GM12878 (cell line): ENCODE measurements at regions not wholly inside any gene's neighbourhood (a gene's known extent, or its start where the extent isn't known, plus 50 kb on each side); places are given as distances from the start of the nearest gene placed in this dataset.
A peak's percentile ranks its signal among the peaks of the same experiment; 100 is the strongest.

Experiments
- BACH1 ChIP-seq: fragments of 450-650 bp; IDR thresholded peaks from 2 replicates; pipeline ENCODE4 v1.6.1; 2017; ENCODE audit warnings: mild to moderate bottlenecking, borderline replicate concordance
- BCL11A ChIP-seq: IDR thresholded peaks from 2 replicates; pipeline ENCODE4 v1.6.1; 2011; ENCODE audit warnings: low read depth, low read length
- CHD4 ChIP-seq: fragments of 200-600 bp; sonication (generic); IDR thresholded peaks from 2 replicates; pipeline ENCODE4 v1.6.1; 2016; ENCODE audit warnings: mild to moderate bottlenecking
- EGR1 ChIP-seq, 2 experiments: IDR thresholded peaks; 1 replicate in 1 of 2; 2 replicates in 1 of 2; pipeline ENCODE4 v1.6.1; 2011 to 2012; ENCODE audit warnings: low read depth in 2 of 2, low read length in 2 of 2, borderline replicate concordance in 1 of 2, mild to moderate bottlenecking in 1 of 2, moderate library complexity in 1 of 2
- GATAD2B ChIP-seq: fragments of 450-650 bp; conservative IDR thresholded peaks from 2 replicates; pipeline ENCODE4 v1.6.1; 2017; ENCODE audit warnings: low read depth, mild to moderate bottlenecking, moderate library complexity
- MEF2A ChIP-seq: IDR thresholded peaks from 2 replicates; pipeline ENCODE4 v1.6.1; 2011; ENCODE audit warnings: low read depth, mild to moderate bottlenecking, low read length, moderate library complexity; ENCODE audit not compliant: insufficient read depth
- PAX8 ChIP-seq: fragments of 450-650 bp; IDR thresholded peaks from 2 replicates; pipeline ENCODE4 v1.6.1; 2017; ENCODE audit warnings: mild to moderate bottlenecking, moderate library complexity
- POLR2AphosphoS2 ChIP-seq: IDR thresholded peaks from 2 replicates; pipeline ENCODE4 v1.6.1; 2011; ENCODE audit warnings: low read depth, mild to moderate bottlenecking, low read length, improper control_type of control experiment, moderate library complexity
- POLR2AphosphoS5 ChIP-seq: IDR thresholded peaks from 2 replicates; pipeline ENCODE4 v1.6.1; 2011; ENCODE audit warnings: mild to moderate bottlenecking, low read length, inconsistent platforms
- RAD21 ChIP-seq: IDR thresholded peaks from 2 replicates; pipeline ENCODE4 v1.6.1; 2011; ENCODE audit warnings: mild to moderate bottlenecking, low read depth, low read length, moderate library complexity; ENCODE audit not compliant: insufficient read depth
- RAD51 ChIP-seq: fragments of 450-650 bp; IDR thresholded peaks from 2 replicates; pipeline ENCODE4 v1.6.1; 2016; ENCODE audit warnings: moderate library complexity, mild to moderate bottlenecking, inconsistent platforms
- RFX5 ChIP-seq: IDR thresholded peaks from 2 replicates; pipeline ENCODE4 v1.6.1; 2011; ENCODE audit warnings: low read depth, low read length, improper control_type of control experiment
- SMAD1 ChIP-seq: fragments of 450-650 bp; IDR thresholded peaks from 2 replicates; pipeline ENCODE4 v1.6.1; 2018; ENCODE audit warnings: mild to moderate bottlenecking, low read depth; ENCODE audit not compliant: partially characterized antibody
- SPI1 ChIP-seq: IDR thresholded peaks from 2 replicates; pipeline ENCODE4 v1.6.1; 2011; ENCODE audit warnings: low read depth, mild to moderate bottlenecking, low read length, moderate library complexity, borderline replicate concordance; ENCODE audit not compliant: insufficient read depth
- STAT3 ChIP-seq: IDR thresholded peaks from 2 replicates; pipeline ENCODE4 v1.6.1; 2011; ENCODE audit warnings: low read depth, low read length, improper control_type of control experiment
- TARDBP ChIP-seq: IDR thresholded peaks from 2 replicates; pipeline ENCODE4 v1.6.1; 2016; ENCODE audit warnings: borderline replicate concordance
- TCF12 ChIP-seq: IDR thresholded peaks from 2 replicates; pipeline ENCODE4 v1.6.1; 2011; ENCODE audit warnings: low read depth, mild to moderate bottlenecking, low read length
- TCF7 ChIP-seq: IDR thresholded peaks from 2 replicates; pipeline ENCODE4 v1.6.1; 2014; ENCODE audit warnings: antibody characterized with exemption, borderline replicate concordance
- ZZZ3 ChIP-seq: IDR thresholded peaks from 2 replicates; pipeline ENCODE4 v1.6.1; 2011; ENCODE audit warnings: low read depth; ENCODE audit not compliant: control insufficient read depth, insufficient read length
- TF ChIP-seq, protein P1 (sequence below): fragments of 450-650 bp; IDR thresholded peaks from 2 replicates; pipeline ENCODE4 v1.6.1; 2017; ENCODE audit warnings: mild to moderate bottlenecking, moderate library complexity
- TF ChIP-seq, protein P2 (sequence below): IDR thresholded peaks from 2 replicates; pipeline ENCODE4 v1.6.1; 2011; ENCODE audit warnings: mild to moderate bottlenecking, low read depth, low read length, moderate library complexity; ENCODE audit not compliant: insufficient replicate concordance
- TF ChIP-seq, protein P3 (sequence below): IDR thresholded peaks from 2 replicates; pipeline ENCODE4 v1.6.1; 2012; ENCODE audit warnings: low read depth, low read length, improper control_type of control experiment
- TF ChIP-seq, protein P4 (sequence below): IDR thresholded peaks from 2 replicates; pipeline ENCODE4 v1.6.1; 2012; ENCODE audit warnings: low read depth, low read length, improper control_type of control experiment
- TF ChIP-seq, protein P5 (sequence below): fragments of 450-650 bp; IDR thresholded peaks from 2 replicates; pipeline ENCODE4 v1.6.1; 2016; ENCODE audit warnings: mild to moderate bottlenecking

DNA sequence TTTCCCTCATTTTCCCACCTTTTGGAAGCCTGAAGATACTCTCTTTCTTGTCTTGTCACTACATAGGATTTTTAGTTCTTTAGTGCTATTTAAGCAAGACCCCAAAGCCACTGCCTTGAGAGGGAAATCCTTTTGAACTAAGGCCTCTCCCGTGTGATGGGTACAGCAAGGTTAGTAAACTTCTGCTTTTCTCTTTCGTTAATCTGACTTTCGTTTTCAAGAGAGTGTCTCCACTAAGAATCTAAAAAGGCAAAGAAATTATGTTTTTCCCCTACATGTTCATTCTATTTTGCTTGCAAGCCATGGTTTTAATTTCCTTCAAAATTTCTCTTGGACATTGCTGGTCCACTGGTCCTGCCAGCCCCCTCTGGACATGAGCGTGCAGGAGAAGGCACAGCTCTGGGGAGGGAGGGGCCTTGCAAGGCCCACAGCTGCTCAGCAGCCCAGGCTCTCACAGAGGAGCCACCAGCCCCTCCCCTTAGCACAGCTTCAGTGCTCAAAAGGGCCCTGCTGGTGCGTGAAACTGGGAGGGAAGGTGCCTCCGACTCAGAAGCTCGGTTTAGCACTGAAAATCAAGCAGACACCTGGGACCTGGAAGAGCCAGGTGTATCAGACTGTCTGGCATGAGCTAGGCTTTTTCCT is 210.9 kb upstream of the GALNT2 start (continued):
- TF ChIP-seq STAT3 (no peak), POLR2AphosphoS5 (no peak), POLR2AphosphoS2 (no peak), BCL11A (no peak), PAX8 (no peak), EGR1 (IDR thresholded peaks at IDR 0.05; ENCODE audit: borderline replicate concordance in 1 of 2, low read depth in 2 of 2, low read length in 2 of 2) (no peak), TCF12 (peak; percentile 29; the same call in 1 of the 2 replicates), GATAD2B (0 out of 2 replicates have a peak, but pooled peaks have one; percentile 30), MEF2A (no peak), RFX5 (no peak), RAD21 (0 out of 2 replicates have a peak, but pooled peaks have one; percentile 16), TCF7 (no peak), SPI1 (no peak), CHD4 (no peak), ZZZ3 (no peak), SMAD1 (no peak), BACH1 (no peak), TARDBP (no peak), RAD51 (no peak)
- TF ChIP-seq, protein P1, sequence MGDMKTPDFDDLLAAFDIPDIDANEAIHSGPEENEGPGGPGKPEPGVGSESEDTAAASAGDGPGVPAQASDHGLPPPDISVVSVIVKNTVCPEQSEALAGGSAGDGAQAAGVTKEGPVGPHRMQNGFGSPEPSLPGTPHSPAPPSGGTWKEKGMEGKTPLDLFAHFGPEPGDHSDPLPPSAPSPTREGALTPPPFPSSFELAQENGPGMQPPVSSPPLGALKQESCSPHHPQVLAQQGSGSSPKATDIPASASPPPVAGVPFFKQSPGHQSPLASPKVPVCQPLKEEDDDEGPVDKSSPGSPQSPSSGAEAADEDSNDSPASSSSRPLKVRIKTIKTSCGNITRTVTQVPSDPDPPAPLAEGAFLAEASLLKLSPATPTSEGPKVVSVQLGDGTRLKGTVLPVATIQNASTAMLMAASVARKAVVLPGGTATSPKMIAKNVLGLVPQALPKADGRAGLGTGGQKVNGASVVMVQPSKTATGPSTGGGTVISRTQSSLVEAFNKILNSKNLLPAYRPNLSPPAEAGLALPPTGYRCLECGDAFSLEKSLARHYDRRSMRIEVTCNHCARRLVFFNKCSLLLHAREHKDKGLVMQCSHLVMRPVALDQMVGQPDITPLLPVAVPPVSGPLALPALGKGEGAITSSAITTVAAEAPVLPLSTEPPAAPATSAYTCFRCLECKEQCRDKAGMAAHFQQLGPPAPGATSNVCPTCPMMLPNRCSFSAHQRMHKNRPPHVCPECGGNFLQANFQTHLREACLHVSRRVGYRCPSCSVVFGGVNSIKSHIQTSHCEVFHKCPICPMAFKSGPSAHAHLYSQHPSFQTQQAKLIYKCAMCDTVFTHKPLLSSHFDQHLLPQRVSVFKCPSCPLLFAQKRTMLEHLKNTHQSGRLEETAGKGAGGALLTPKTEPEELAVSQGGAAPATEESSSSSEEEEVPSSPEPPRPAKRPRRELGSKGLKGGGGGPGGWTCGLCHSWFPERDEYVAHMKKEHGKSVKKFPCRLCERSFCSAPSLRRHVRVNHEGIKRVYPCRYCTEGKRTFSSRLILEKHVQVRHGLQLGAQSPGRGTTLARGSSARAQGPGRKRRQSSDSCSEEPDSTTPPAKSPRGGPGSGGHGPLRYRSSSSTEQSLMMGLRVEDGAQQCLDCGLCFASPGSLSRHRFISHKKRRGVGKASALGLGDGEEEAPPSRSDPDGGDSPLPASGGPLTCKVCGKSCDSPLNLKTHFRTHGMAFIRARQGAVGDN: no peak
- TF ChIP-seq, protein P2, sequence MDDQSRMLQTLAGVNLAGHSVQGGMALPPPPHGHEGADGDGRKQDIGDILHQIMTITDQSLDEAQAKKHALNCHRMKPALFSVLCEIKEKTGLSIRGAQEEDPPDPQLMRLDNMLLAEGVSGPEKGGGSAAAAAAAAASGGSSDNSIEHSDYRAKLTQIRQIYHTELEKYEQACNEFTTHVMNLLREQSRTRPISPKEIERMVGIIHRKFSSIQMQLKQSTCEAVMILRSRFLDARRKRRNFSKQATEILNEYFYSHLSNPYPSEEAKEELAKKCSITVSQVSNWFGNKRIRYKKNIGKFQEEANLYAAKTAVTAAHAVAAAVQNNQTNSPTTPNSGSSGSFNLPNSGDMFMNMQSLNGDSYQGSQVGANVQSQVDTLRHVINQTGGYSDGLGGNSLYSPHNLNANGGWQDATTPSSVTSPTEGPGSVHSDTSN: no peak
- TF ChIP-seq, protein P3, sequence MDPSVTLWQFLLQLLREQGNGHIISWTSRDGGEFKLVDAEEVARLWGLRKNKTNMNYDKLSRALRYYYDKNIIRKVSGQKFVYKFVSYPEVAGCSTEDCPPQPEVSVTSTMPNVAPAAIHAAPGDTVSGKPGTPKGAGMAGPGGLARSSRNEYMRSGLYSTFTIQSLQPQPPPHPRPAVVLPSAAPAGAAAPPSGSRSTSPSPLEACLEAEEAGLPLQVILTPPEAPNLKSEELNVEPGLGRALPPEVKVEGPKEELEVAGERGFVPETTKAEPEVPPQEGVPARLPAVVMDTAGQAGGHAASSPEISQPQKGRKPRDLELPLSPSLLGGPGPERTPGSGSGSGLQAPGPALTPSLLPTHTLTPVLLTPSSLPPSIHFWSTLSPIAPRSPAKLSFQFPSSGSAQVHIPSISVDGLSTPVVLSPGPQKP: no peak
- TF ChIP-seq, protein P4, sequence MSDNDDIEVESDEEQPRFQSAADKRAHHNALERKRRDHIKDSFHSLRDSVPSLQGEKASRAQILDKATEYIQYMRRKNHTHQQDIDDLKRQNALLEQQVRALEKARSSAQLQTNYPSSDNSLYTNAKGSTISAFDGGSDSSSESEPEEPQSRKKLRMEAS: no peak
- TF ChIP-seq, protein P5, sequence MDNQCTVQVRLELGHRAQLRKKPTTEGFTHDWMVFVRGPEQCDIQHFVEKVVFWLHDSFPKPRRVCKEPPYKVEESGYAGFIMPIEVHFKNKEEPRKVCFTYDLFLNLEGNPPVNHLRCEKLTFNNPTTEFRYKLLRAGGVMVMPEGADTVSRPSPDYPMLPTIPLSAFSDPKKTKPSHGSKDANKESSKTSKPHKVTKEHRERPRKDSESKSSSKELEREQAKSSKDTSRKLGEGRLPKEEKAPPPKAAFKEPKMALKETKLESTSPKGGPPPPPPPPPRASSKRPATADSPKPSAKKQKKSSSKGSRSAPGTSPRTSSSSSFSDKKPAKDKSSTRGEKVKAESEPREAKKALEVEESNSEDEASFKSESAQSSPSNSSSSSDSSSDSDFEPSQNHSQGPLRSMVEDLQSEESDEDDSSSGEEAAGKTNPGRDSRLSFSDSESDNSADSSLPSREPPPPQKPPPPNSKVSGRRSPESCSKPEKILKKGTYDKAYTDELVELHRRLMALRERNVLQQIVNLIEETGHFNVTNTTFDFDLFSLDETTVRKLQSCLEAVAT: no peak
